Activated T-cell treated with anti-CD3 and anti-CD28 coated beads, Interleukin-2, amount 50 U/mL, for 4 hours (primary cell): ENCODE measurements at regions not wholly inside any gene's neighbourhood (a gene's known extent, or its start where the extent isn't known, plus 50 kb on each side); places are given as distances from the start of the nearest gene placed in this dataset.

ENCODE experiments used
- ATAC-seq, 2 donors: fragments of 200-7000 bp; cut with Tn5 transposase; one replicate each; pipeline ENCODE4 v1.10.0; 2021
- DNase-seq: peaks from one replicate; pipeline ENCODE4 v3.0.0-alpha.2; 2020
- H3K27me3 Mint-ChIP-seq: one replicate; pipeline ENCODE4 v1.8.0; 2021; ENCODE audit warnings: low read depth, mixed read lengths
- H3K36me3 Mint-ChIP-seq: one replicate; pipeline ENCODE4 v1.8.0; 2022; ENCODE audit warnings: mixed read lengths; ENCODE audit not compliant: insufficient read depth
- H3K4me1 Mint-ChIP-seq: one replicate; pipeline ENCODE4 v1.8.0; 2021; ENCODE audit warnings: low read depth, mixed read lengths
- H3K4me3 Mint-ChIP-seq: one replicate; pipeline ENCODE4 v1.8.0; 2021; ENCODE audit warnings: mild to moderate bottlenecking, moderate library complexity, mixed read lengths
- H3K9me3 Mint-ChIP-seq: one replicate; pipeline ENCODE4 v1.8.0; 2021; ENCODE audit warnings: mixed read lengths

- Mint-ChIP-seq H3K36me3 (peaks cover 16% of the 10 kb centered on the region), H3K27me3 (no peaks in the 10 kb centered on the region), H3K9me3 (no peaks in the 10 kb centered on the region), H3K4me1 (no peaks in the 10 kb centered on the region), H3K4me3 (no peak overlapping the region)
- DNase-seq: no peak
- ATAC-seq: no peak
These were observed 363.3 kb downstream of the SEC14L1 start for GRCh38 chr17:77503916-77504651.

GRCh38 chr17:77504652-77505155, 363.9 kb downstream of the SEC14L1 start:
- Mint-ChIP-seq H3K4me1 (no peaks in the 10 kb centered on the region), H3K4me3 (no peak overlapping the region), H3K36me3 (peaks cover 13% of the 10 kb centered on the region), H3K27me3 (no peaks in the 10 kb centered on the region), H3K9me3 (no peaks in the 10 kb centered on the region)
- DNase-seq: no peak
- ATAC-seq: no peak

- H3K4me3 Mint-ChIP-seq: no peak overlapping the region
- no peaks in the 10 kb centered on the region for H3K4me1 Mint-ChIP-seq
- DNase-seq (no peak), ATAC-seq (no peak)
- no peaks in the 10 kb centered on the region for H3K27me3 Mint-ChIP-seq
- no peaks in the 10 kb centered on the region for H3K9me3 Mint-ChIP-seq
- H3K36me3 Mint-ChIP-seq: peaks cover 13% of the 10 kb centered on the region
These were observed 364.4 kb downstream of the SEC14L1 start for GRCh38 chr17:77505181-77505639.

GRCh38 chr17:77506371-77506991, 365.7 kb downstream of the SEC14L1 start:
- Mint-ChIP-seq H3K36me3 (peaks cover 10% of the 10 kb centered on the region), H3K4me1 (no peaks in the 10 kb centered on the region), H3K27me3 (no peaks in the 10 kb centered on the region), H3K9me3 (peaks cover 6% of the 10 kb centered on the region), H3K4me3 (no peak overlapping the region)
- DNase-seq (no peak), ATAC-seq (no peak)

- no peak for ATAC-seq
- H3K4me3 Mint-ChIP-seq: no peak overlapping the region
These were observed 366.5 kb downstream of the SEC14L1 start for GRCh38 chr17:77507111-77507885.

GRCh38 chr17:77508047-77508715, 367.4 kb downstream of the SEC14L1 start:
- DNase-seq: no peak
- ATAC-seq: no peak
- H3K4me3 Mint-ChIP-seq: no peak overlapping the region

More at GRCh38 chr17:77507111-77507885, 366.5 kb downstream of the SEC14L1 start:
- Mint-ChIP-seq H3K4me1 (no peaks in the 10 kb centered on the region), H3K36me3 (peaks cover 6% of the 10 kb centered on the region), H3K9me3 (peaks cover 13% of the 10 kb centered on the region), H3K27me3 (no peaks in the 10 kb centered on the region)
- no peak for DNase-seq

GRCh38 chr17:77509089-77509488, 368.3 kb downstream of the SEC14L1 start:
- no peaks in the 10 kb centered on the region for H3K27me3 Mint-ChIP-seq
- peaks cover 13% of the 10 kb centered on the region for H3K9me3 Mint-ChIP-seq
- H3K4me3 Mint-ChIP-seq: no peak overlapping the region
- no peaks in the 10 kb centered on the region for H3K4me1 Mint-ChIP-seq
- ATAC-seq: no peak
- no peak for DNase-seq
- peaks cover 2% of the 10 kb centered on the region for H3K36me3 Mint-ChIP-seq

More at GRCh38 chr17:77508047-77508715, 367.4 kb downstream of the SEC14L1 start:
- Mint-ChIP-seq H3K36me3 (peaks cover 2% of the 10 kb centered on the region), H3K27me3 (no peaks in the 10 kb centered on the region), H3K9me3 (peaks cover 13% of the 10 kb centered on the region), H3K4me1 (no peaks in the 10 kb centered on the region)

- no peaks in the 10 kb centered on the region for H3K27me3 Mint-ChIP-seq
- H3K4me3 Mint-ChIP-seq: no peak overlapping the region
- peaks cover 13% of the 10 kb centered on the region for H3K9me3 Mint-ChIP-seq
- H3K36me3 Mint-ChIP-seq: peaks cover 2% of the 10 kb centered on the region
- H3K4me1 Mint-ChIP-seq: peaks cover under 1% of the 10 kb centered on the region
- ATAC-seq (no peak), DNase-seq (no peak)
These were observed 368.8 kb downstream of the SEC14L1 start for GRCh38 chr17:77509599-77509998.

GRCh38 chr17:77510133-77510796, 369.5 kb downstream of the SEC14L1 start:
- Mint-ChIP-seq H3K36me3 (peaks cover 2% of the 10 kb centered on the region), H3K27me3 (no peaks in the 10 kb centered on the region), H3K9me3 (peaks cover 13% of the 10 kb centered on the region), H3K4me1 (peaks cover 2% of the 10 kb centered on the region), H3K4me3 (no peak overlapping the region)
- ATAC-seq (no peak), DNase-seq (no peak)

GRCh38 chr17:77511514-77512061, 370.8 kb downstream of the SEC14L1 start:
- H3K9me3 Mint-ChIP-seq: peaks cover 13% of the 10 kb centered on the region
- peaks cover 2% of the 10 kb centered on the region for H3K36me3 Mint-ChIP-seq
- peaks cover 2% of the 10 kb centered on the region for H3K4me1 Mint-ChIP-seq

GRCh38 chr17:77512062-77512946, 371.5 kb downstream of the SEC14L1 start:
- peaks cover 2% of the 10 kb centered on the region for H3K36me3 Mint-ChIP-seq
- peaks cover 2% of the 10 kb centered on the region for H3K4me1 Mint-ChIP-seq
- ATAC-seq (no peak), DNase-seq (no peak)
- peaks cover 13% of the 10 kb centered on the region for H3K9me3 Mint-ChIP-seq
- H3K4me3 Mint-ChIP-seq: no peak overlapping the region
- no peaks in the 10 kb centered on the region for H3K27me3 Mint-ChIP-seq

More at GRCh38 chr17:77511514-77512061, 370.8 kb downstream of the SEC14L1 start:
- ATAC-seq: no peak
- Mint-ChIP-seq H3K27me3 (no peaks in the 10 kb centered on the region), H3K4me3 (no peak overlapping the region)
- no peak for DNase-seq

- DNase-seq: no peak
- Mint-ChIP-seq H3K27me3 (no peaks in the 10 kb centered on the region), H3K4me1 (peaks cover 2% of the 10 kb centered on the region), H3K9me3 (peaks cover 13% of the 10 kb centered on the region), H3K4me3 (no peak overlapping the region), H3K36me3 (peaks cover 2% of the 10 kb centered on the region)
- ATAC-seq: no peak
These were observed 372.3 kb downstream of the SEC14L1 start for GRCh38 chr17:77513045-77513444.
